ENCODE measurements at regions not wholly inside any gene's neighbourhood (a gene's known extent, or its start where the extent isn't known, plus 50 kb on each side); places are given as distances from the start of the nearest gene placed in this dataset.

DNA sequence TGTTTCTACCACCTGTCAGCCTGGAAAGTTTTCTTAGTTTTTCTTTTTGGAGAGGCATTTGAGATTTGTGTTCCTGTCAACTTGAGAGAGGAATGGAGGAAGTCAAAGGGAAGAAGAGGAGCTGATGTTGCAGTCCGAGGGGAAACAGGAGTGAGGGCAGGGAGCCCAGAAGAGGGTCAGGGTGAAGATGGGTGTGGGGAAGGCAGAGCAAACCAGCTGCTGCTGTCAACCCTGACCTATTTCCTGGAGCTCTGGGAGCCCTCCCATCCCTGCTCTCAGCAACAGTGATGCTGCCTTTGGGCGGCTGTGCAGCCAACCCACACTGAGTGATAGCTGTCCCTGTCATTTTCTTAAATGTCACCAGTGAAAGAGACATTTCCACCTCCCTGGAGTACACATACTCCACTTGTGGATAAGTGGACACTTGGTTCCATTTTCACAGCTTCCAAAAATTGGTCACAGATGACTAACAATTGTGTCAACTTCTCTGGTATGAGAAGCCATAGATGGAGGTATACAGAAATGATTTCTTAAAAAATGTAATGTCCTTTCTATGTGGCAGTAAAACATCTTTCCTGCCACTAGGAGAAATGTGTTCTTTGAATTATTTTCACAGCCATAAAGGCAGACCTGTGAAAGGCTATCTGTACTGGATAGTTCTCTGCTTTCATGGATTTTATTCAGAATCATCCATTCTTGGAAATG lies 556.3 kb upstream of the TBL1XR1 start:
- DNase-seq (ENCODE audit: low read depth) = no peak
- in situ Hi-C loops (cut with HindIII; ENCODE audit: low pct_unique_long_range_greater_than_20kb, low sequenced_read_pairs) = no loop called here

DNA sequence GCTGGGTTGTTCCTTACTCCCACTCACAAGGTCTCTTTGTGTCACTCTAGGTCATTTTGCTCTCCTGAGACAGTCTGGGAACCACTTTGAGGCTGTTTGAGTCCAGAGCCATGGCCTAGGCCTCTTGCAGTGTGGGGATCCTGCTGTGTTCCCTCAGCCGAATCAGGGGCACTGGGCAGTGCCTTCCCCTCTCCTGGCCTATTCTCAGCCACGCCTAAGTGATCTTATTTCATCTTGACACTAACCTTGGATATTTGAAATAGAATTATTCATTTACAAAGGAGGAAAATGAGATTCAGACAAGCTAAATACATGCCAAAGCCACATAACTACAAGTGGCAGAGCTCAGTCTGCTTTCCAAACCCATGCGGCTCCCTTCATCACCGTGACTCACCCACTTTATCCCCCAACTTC lies 557.2 kb upstream of the TBL1XR1 start:
- DNase-seq (ENCODE audit: low read depth) = no peak
- in situ Hi-C loops (cut with HindIII; ENCODE audit: low pct_unique_long_range_greater_than_20kb, low sequenced_read_pairs) = no loop called here

DNA sequence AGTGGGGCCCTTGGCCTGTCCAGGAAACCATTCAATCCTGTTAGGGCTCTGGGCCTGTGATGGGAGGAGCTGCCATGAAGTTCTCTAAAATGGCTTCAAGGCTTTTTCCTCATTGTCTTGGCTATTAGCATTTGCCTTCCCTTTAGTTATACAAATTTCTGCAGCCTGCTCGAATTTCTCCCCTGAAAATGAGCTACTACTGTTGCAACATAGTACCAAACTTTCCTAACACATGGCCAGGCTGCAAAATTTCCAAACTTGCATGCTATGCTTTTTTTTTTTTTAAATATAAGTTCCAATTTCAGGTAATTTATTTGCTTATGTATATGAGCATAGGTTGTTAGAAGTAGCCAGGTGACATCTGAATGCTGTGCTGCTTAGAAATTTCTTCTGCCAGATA lies 560.8 kb upstream of the TBL1XR1 start:
- no peak for DNase-seq (ENCODE audit: low read depth)
- in situ Hi-C loops (cut with HindIII; ENCODE audit: low pct_unique_long_range_greater_than_20kb, low sequenced_read_pairs) = no loop called here

DNA sequence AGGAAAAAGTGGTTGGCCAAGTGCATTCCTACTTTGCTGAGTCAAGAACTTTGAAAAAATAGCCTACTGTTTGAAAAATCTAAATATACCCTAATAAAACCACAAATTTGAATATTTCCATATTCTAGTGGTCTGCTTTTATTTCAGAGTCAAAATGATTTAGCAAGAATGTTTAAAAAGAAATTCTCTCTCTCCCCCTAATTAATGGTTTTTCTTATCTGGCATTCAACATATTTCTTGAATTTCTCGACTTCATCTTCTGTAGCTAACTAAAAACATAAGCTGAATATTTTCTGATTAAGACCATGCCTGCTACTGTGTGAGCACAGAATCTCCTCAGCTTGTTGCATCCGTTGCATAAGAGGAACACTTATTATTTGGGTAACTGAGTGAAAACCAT lies 563.5 kb upstream of the TBL1XR1 start:
- in situ Hi-C loops (cut with HindIII; ENCODE audit: low pct_unique_long_range_greater_than_20kb, low sequenced_read_pairs) = no loop called here
- no peak for DNase-seq (ENCODE audit: low read depth)

DNA sequence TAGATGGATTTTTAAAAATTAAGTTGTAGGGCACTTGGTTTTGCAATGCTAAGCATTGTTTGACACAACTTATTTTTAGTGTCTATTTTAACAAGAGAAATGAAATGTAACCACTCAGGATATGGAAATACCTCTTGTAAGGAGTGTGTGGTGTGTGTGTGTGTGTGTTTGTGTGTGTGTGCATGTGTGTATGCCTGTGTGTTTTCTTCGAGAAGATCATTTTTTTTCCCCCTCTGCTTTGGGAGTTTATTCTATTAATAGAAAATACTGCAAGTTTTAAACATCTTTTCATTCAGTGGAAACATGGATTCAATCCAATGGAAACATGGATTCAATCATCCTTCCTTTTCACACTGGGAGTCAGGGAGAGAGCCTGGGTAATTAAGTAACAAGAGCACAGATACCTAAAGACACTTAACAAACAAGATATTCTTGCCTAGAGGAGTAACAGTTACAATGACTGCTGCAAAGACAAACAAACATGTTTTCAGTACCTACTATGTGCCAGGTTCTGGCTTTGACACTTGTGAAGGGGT lies 567.2 kb upstream of the TBL1XR1 start:
- in situ Hi-C loops (cut with HindIII; ENCODE audit: low pct_unique_long_range_greater_than_20kb, low sequenced_read_pairs) = no loop called here
- no peak for DNase-seq (ENCODE audit: low read depth)

DNA sequence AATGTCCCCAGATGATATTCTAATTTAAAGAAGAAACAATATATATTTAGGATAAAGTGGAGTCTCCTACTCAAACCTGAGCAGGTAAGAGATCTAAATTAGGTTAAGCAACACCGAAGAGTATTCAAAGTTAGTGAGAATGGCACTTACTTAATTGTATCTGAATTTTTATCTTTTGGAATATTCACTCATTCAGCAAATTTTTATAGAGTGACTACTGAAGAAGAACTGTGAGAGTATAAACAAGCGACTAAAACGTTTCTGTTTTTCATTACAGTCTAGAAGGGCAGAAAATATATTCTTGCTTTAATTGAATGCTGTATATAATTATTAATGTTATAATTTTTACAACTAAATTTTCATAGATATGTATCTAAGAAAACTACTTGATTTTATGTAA lies 567.7 kb upstream of the TBL1XR1 start:
- DNase-seq (ENCODE audit: low read depth) = no peak
- in situ Hi-C loops (cut with HindIII; ENCODE audit: low pct_unique_long_range_greater_than_20kb, low sequenced_read_pairs) = no loop called here

DNA sequence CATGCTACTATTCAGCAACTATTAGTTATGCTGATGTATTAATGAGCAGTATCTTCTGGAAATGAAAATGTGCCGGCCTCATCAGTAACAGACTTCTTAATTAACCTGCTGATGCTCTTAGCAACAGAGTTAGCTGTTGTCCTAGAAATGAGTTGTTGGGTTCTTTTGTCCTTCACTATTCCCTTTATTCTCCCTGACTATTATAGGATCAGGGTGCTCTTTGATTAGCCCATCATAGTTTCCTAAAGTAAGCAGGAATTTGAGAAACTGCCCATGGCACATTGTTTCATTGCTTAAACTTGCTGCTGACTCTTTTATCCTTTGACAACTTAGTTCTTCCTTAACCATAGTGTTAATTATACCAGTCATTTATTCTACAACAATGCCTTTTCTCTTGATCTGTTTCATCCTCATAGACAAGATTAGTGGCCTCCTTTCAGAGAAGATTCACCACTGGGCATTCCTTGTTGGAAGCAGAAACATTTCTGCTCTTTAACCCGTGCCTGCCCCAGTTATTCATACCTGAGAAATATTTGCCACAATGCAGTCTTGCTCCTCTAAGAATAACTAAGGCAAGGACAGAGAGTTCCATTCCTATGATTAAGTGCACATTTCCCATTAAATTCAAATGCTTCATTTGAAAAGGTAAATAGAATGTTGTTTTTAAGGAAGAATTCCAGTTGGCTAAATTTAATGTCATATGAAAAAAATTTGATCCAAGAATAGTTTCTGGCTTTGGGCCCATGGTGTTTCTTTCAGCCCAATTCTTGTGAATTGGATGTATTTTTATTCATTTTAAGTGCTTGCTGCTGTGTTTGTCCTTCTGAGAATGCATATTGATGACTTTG lies 573.3 kb upstream of the TBL1XR1 start:
- in situ Hi-C loops (cut with HindIII; ENCODE audit: low pct_unique_long_range_greater_than_20kb, low sequenced_read_pairs) = no loop called here
- no peak for DNase-seq (ENCODE audit: low read depth)

DNA sequence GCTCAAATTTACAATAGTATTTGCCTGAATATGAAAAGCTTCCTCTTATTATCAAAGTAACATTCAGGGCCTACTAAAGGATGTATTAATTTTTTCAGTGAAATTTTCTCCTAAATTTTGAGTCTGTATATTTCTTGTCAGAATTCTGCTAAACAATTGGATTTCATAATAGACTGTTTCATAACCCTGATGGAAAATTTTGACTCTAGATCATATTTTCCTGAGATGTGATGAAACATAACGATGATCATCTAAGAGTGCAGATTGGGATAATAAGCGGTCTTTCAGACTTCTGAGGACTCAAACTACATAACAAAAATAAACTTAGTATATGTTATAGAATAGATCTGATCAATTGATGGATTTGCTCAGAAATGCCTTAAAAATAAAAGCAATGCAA lies 574.5 kb upstream of the TBL1XR1 start:
- DNase-seq (ENCODE audit: low read depth) = no peak
- in situ Hi-C loops (cut with HindIII; ENCODE audit: low pct_unique_long_range_greater_than_20kb, low sequenced_read_pairs) = no loop called here

DNA sequence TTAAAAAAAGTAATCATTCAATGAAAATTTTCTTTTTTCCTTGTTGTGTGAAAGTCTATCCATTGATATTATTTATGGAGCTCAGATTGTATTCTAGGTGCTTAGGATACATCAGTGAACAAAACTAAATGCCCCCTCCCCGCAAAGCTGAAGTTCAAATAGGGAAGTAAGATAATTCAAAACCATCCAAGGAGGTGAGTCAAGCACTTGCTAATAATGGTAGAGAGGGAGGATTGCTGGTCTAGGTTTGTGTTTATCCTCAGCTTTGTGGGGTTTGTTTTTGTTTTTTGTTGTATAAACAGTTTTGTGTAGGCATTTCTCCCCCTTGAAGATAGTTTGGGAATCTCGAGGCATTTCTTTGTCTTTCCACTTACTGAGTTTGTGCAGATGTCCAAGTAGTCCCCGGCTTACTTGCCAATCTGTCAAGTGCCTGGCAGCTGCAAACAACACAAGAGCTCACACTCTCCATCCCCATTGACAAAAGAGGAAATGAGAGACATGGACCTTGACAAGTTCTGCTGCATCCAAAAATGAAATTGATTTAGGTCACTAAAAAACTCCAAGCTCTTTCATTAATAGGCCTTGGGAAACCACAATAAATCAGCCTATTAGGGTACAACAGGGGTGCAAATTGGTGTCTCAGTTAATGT lies 575.8 kb upstream of the TBL1XR1 start:
- in situ Hi-C loops (cut with HindIII; ENCODE audit: low pct_unique_long_range_greater_than_20kb, low sequenced_read_pairs) = no loop called here
- no peak for DNase-seq (ENCODE audit: low read depth)

DNA sequence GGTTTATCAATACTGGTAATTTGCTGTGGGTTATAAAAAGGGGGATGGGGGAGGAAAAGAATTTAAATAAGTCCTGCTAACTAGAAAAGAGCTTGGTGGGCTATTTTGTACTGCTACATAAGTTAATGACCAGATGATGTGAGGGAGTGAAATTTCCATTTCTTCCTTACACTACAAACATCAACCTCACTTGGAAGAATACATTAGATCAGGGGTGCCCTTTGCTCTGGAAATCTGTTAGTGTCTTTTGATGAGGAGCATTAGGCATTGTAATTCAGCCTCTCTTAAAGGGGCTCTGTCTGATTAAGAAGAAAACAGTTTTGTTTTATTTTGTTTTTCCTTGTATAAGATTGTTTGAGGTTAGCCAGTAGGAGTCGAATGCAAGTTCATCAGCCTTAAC lies 576.4 kb upstream of the TBL1XR1 start:
- no peak for DNase-seq (ENCODE audit: low read depth)
- in situ Hi-C loops (cut with HindIII; ENCODE audit: low pct_unique_long_range_greater_than_20kb, low sequenced_read_pairs) = no loop called here

DNA sequence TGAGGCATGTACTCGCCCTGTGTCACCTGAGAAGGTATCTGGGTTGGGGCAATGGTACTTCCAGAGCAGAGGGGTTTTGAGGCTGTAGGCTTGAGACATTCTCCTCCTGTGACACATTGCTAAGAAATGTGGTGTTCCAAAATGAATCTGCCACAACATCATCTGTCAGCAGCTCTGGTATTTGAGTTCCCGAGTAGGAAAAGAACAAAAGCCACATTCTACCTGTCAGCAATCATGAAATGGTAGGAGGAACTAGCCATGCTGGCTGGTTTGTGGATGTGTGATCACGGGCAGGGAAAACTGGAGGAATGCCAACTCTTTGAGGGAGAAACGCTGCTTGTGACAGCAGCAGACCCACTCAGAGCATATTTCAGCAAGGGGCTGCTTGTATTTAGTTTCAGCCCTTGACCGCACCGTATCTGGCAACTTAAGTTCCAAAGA lies 579.4 kb upstream of the TBL1XR1 start:
- in situ Hi-C loops (cut with HindIII; ENCODE audit: low pct_unique_long_range_greater_than_20kb, low sequenced_read_pairs) = no loop called here
- DNase-seq (ENCODE audit: low read depth) = peak; percentile 41

DNA sequence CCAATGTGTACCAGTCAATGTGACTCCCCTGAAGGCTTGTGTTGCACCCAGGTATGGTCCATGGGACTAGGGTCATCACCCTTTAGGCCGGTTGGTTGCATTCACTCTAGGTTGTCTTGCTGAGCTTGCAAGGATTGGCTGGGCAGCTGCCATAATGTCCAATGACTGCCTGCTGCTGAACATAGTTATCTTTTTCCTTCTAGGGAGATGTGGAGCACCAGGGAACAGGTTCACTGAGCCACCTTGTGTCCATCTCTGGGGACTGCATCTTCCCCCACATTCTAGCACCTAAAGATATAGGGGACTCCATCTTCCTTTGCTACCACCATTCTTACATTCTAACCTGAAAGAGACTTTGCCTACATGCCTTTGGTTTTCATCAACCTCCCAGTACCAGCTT lies 580.4 kb upstream of the TBL1XR1 start:
- in situ Hi-C loops (cut with HindIII; ENCODE audit: low pct_unique_long_range_greater_than_20kb, low sequenced_read_pairs) = no loop called here
- DNase-seq (ENCODE audit: low read depth) = peak; percentile 51

DNA sequence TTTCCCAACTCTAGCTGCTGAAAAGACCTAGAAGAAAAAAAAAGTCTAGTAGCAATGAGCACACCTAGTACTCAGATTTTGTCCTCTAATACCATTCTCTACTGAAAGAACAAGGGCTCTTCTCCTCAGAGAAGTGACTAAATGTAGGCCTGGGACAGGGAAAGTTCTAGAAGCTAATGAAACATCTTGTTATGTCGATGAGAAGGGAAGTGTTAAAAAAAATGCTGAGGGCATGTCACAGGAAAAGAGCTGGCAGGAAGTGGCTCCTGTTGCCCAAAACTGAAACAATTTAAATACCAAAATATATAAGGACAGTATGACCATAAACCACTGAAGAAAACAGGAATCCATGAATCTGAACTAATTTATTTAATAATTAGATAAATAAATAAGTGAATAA lies 581.4 kb upstream of the TBL1XR1 start:
- DNase-seq (ENCODE audit: low read depth) = no peak
- in situ Hi-C loops (cut with HindIII; ENCODE audit: low pct_unique_long_range_greater_than_20kb, low sequenced_read_pairs) = no loop called here

DNA sequence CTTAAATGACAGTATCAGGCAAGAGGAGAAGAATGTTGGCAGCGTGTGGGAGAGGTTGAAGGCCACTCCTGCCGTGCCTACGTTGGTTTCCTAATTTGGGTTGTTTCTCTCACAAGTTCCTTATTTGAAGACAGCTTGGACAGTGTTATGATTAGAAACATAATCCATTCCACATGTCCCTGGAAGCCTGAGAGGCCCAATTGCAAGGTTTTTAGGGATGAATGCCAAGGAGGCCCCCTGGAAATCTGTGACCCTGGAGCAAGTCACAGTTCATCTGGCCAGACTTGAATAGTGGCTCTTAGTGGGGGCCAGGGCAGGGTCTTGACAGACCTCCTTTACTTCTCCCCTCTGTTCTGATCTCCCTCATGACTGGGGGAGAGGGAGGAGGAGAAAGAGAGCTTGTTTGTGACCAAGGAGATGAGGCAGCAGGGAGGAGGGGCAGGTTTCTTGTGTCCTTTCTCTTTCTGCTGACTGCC lies 584.4 kb upstream of the TBL1XR1 start:
- in situ Hi-C loops (cut with HindIII; ENCODE audit: low pct_unique_long_range_greater_than_20kb, low sequenced_read_pairs) = no loop called here
- DNase-seq (ENCODE audit: low read depth) = no peak

DNA sequence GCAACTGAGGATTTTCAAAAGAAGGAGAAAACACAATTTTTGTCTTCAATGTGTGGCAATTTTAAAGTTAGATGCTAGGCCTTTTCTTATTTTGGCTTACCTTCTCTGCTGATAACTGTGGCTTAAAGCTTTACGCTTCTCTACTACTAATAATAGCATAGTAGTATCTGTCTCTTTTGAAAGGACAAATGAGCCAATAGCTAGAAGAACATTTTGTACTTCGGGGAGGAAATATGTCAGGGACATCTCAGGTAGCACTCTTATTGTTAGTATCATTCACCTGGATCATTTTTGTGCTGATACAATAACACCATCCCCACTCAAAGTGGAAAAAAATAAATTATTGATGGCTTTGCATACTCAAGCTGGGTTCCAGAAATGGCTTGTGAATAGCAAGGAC lies 586.1 kb upstream of the TBL1XR1 start:
- no peak for DNase-seq (ENCODE audit: low read depth)
- in situ Hi-C loops (cut with HindIII; ENCODE audit: low pct_unique_long_range_greater_than_20kb, low sequenced_read_pairs) = no loop called here

DNA sequence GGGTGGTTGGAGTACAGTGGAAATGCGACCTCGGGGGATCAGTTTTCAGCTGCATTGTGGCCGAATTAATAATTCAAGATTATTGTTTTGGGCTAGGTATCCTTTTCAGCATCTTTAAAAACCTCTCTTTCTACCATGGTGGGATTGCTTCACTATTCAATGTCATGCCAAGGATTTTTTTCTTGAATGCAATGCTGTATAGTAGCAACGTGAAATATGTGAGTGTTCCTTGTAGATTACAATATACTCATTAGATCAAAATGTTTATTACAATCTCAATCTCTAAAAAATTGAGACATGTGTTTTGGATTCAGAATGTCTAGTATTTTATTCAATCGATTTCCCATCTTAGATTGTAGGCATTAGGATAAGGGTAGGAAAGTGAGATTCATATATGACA lies 586.5 kb upstream of the TBL1XR1 start:
- in situ Hi-C loops (cut with HindIII; ENCODE audit: low pct_unique_long_range_greater_than_20kb, low sequenced_read_pairs) = no loop called here
- DNase-seq (ENCODE audit: low read depth) = no peak

DNA sequence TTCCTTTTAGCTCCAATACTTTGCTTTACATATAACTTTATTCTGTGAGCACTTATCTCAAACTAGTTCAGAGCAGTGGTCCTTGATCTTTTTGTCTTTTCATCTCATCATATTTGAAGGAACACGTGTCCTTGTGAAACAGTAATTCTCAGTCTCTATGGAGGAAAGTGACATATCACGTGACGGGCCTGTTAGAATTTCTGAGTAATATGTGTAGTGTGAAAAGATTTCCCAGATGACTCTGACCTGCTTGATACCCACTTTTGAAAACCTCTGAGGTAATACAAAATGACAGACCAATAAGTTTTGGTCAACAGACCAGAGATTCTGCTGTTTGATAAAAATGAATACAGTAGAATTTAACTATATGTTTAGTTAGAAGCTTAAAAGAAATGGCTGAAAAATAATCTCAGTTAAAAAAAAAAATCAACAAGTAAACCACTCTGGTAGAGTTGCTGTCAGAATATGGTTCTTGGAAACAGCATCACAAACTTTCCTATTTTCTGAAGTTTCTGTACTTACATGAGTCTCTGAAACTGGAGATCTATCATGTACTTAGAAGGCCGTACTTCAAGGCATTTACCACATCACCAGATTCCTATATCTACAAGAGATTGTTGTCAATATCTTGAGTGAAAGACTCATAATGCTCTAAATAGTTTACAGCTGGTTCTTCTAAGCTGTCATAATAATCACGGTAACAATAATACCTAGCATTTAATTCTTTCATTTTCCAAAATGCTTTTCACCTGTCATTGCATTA lies 590.2 kb upstream of the TBL1XR1 start:
- no peak for DNase-seq (ENCODE audit: low read depth)
- in situ Hi-C loops (cut with HindIII; ENCODE audit: low pct_unique_long_range_greater_than_20kb, low sequenced_read_pairs) = no loop called here

DNA sequence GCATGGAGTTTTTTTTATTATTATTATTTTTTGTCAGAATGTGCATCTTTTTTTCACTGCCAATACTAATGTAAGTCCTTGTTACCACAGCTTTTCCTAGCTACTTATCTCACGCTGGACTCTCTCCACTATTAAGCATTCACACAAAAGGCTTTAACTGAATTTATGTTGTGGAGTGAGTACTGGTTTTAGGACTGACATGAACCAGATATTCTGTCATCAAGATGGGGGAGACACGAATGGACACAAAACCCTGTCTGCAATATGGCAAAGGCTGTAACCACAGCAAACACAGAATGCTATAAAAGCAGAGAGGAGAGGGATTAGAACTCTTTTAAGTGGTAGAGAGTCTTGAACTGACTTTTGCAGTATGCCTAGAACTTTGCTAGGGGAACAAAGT lies 592.2 kb upstream of the TBL1XR1 start:
- in situ Hi-C loops (cut with HindIII; ENCODE audit: low pct_unique_long_range_greater_than_20kb, low sequenced_read_pairs) = no loop called here
- no peak for DNase-seq (ENCODE audit: low read depth)

Data from Caki2 (cell line).